ENCODE measurements at regions not wholly inside any gene's neighbourhood (a gene's known extent, or its start where the extent isn't known, plus 50 kb on each side); places are given as distances from the start of the nearest gene placed in this dataset.

GRCh38 chr16:6104428-6104827 lies 1006.8 kb upstream of the EEF2KMT start:
- TF ChIP-seq POLR2A (IDR thresholded peaks at IDR 0.05) (no peak), CTCF (IDR thresholded peaks at IDR 0.05 in 8 of 11, conservative IDR thresholded peaks at IDR 0.05 in 3 of 11) (no peak), POLR2AphosphoS5 (IDR thresholded peaks at IDR 0.05) (no peak)
